GM21619 (cell line): ENCODE measurements at regions not wholly inside any gene's neighbourhood (a gene's known extent, or its start where the extent isn't known, plus 50 kb on each side); places are given as distances from the start of the nearest gene placed in this dataset.
"Not testable (repeated sequence)": the region's sequence is repeated elsewhere in the genome, so short reads cannot be mapped to it uniquely, and the experiment has no call there.

Experiments
- ATAC-seq: cut with Tn5 transposase; IDR thresholded peaks from one replicate; pipeline ENCODE4 v1.9.1; 2021; ENCODE audit not compliant: unreplicated experiment

GRCh38 chr9:21591221-21592062, 109.3 kb upstream of the IFNE start:
- ATAC-seq = peak; percentile 83

- ATAC-seq = no peak
Measured at GRCh38 chr9:21592063-21592338, 109.9 kb upstream of the IFNE start.

- no peak for ATAC-seq
Measured at GRCh38 chr9:21597284-21597683, 115.2 kb upstream of the IFNE start.

- ATAC-seq = no peak
Measured at GRCh38 chr9:21598749-21599148, 116.6 kb upstream of the IFNE start.

GRCh38 chr9:21605489-21605931, 123.4 kb upstream of the IFNE start:
- ATAC-seq = no peak

GRCh38 chr9:21607576-21607975, 125.5 kb upstream of the IFNE start:
- ATAC-seq = no peak

- ATAC-seq = no peak
Measured at GRCh38 chr9:21608200-21608599, 126.1 kb upstream of the IFNE start.

GRCh38 chr9:21609506-21609905, 127.4 kb upstream of the IFNE start:
- ATAC-seq = no peak

- no peak for ATAC-seq
Measured at GRCh38 chr9:21611891-21612290, 129.8 kb upstream of the IFNE start.

- no peak for ATAC-seq
Measured at GRCh38 chr9:21615018-21615417, 132.9 kb upstream of the IFNE start.

GRCh38 chr9:21615446-21615845, 133.3 kb upstream of the IFNE start:
- no peak for ATAC-seq

GRCh38 chr9:21616082-21616778, 134.1 kb upstream of the IFNE start:
- no peak for ATAC-seq

- no peak for ATAC-seq
Measured at GRCh38 chr9:21624675-21625644, 142.8 kb upstream of the IFNE start.

GRCh38 chr9:21626493-21626892, 144.4 kb upstream of the IFNE start:
- no peak for ATAC-seq

- ATAC-seq = not testable (repeated sequence)
Measured at GRCh38 chr9:21628954-21629353, 146.8 kb upstream of the IFNE start.

GRCh38 chr9:21634951-21635350, 152.8 kb upstream of the IFNE start:
- ATAC-seq = no peak

GRCh38 chr9:21638104-21638503, 156.0 kb upstream of the IFNE start:
- no peak for ATAC-seq

- no peak for ATAC-seq
Measured at GRCh38 chr9:21653091-21653490, 149.3 kb upstream of the MTAP start.

GRCh38 chr9:21653589-21653988, 148.8 kb upstream of the MTAP start:
- ATAC-seq = no peak

- no peak for ATAC-seq
Measured at GRCh38 chr9:21656776-21657674, 145.4 kb upstream of the MTAP start.
